ENCODE measurements at regions not wholly inside any gene's neighbourhood (a gene's known extent, or its start where the extent isn't known, plus 50 kb on each side); places are given as distances from the start of the nearest gene placed in this dataset.

DNA sequence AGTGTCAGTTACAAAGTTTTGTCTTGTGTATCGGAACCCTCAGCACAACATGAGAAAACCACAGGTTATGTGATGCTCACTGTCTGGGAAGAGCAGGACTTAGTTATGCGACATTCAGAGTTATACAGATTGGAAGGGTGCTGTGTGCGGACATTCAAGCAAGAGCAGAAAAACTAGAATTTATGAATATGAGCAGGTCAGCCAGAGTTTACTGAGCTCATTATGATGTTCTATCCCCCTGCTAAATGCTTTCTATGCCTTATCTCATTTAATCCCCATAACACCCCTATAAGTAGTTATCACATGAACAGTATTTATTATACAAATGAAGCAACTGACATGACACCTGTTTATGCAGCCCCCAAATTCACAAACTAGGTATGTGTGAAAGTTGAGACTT, 1083.2 kb downstream of the FLRT2 start:
- TF ChIP-seq, protein P1, sequence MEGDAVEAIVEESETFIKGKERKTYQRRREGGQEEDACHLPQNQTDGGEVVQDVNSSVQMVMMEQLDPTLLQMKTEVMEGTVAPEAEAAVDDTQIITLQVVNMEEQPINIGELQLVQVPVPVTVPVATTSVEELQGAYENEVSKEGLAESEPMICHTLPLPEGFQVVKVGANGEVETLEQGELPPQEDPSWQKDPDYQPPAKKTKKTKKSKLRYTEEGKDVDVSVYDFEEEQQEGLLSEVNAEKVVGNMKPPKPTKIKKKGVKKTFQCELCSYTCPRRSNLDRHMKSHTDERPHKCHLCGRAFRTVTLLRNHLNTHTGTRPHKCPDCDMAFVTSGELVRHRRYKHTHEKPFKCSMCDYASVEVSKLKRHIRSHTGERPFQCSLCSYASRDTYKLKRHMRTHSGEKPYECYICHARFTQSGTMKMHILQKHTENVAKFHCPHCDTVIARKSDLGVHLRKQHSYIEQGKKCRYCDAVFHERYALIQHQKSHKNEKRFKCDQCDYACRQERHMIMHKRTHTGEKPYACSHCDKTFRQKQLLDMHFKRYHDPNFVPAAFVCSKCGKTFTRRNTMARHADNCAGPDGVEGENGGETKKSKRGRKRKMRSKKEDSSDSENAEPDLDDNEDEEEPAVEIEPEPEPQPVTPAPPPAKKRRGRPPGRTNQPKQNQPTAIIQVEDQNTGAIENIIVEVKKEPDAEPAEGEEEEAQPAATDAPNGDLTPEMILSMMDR (IDR thresholded peaks at IDR 0.05) = no peak
- H3K36me3 ChIP-seq (ENCODE audit: insufficient read depth, low read length) = no peaks in the 10 kb centered on the region
- no peaks in the 10 kb centered on the region for H3K27me3 ChIP-seq (ENCODE audit: control insufficient read depth in 1 of 2, insufficient read depth in 2 of 2, low read length in 2 of 2)
- no peak for ATAC-seq (ENCODE audit: poor library complexity)
- no peaks in the 10 kb centered on the region for H3K36me3 Mint-ChIP-seq (ENCODE audit: low read depth)
- no peaks in the 10 kb centered on the region for H3K9me3 ChIP-seq (ENCODE audit: control insufficient read depth in 1 of 2, insufficient read depth in 1 of 2, low read length in 2 of 2)
- H3K4me1 Mint-ChIP-seq (ENCODE audit: low read depth) = no peaks in the 10 kb centered on the region
- intact Hi-C loops (cut with DNase I, micrococcal nuclease) = no loop called here
- H3K4me3 ChIP-seq (ENCODE audit: low read length) = no peak overlapping the region
- peaks cover 3% of the 10 kb centered on the region for H3K9me3 Mint-ChIP-seq
- ChIA-PET CTCF (no interaction called here), POLR2A (no interaction called here)
- no peaks in the 10 kb centered on the region for H3K4me1 ChIP-seq (ENCODE audit: insufficient read depth, low read length)
- H3K27me3 Mint-ChIP-seq = no peaks in the 10 kb centered on the region
- no peak overlapping the region for H3K27ac ChIP-seq (ENCODE audit: low read depth in 1 of 2, low read length in 2 of 2)
- H3K27ac Mint-ChIP-seq = no peak overlapping the region
- no peak for DNase-seq
- no peak overlapping the region for H3K4me3 Mint-ChIP-seq

DNA sequence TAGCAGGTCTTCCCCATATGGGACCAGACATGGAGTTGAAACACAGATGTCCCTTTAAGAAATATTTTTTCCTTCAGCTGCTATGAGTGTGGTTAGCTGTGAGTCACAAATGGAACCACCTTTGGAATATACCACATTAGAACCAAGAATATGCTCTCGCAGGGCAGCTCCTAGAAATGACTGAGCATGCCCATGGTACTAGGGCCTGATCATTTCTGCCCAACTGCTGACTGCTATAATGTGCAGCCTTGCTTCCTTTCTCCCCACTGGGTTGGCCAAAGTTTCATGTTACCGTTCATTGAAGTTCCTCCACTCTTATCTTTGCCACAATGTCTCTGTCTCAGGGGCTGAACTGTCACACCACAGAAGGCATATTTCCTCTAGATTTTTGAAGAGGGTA, 1074.6 kb downstream of the FLRT2 start:
- Mint-ChIP-seq H3K4me3 (no peak overlapping the region), H3K36me3 (ENCODE audit: low read depth) (no peaks in the 10 kb centered on the region), H3K27me3 (no peaks in the 10 kb centered on the region), H3K4me1 (ENCODE audit: low read depth) (no peaks in the 10 kb centered on the region), H3K27ac (no peak overlapping the region), H3K9me3 (peaks cover 12% of the 10 kb centered on the region)
- Histone ChIP-seq H3K9me3 (ENCODE audit: control insufficient read depth in 1 of 2, insufficient read depth in 1 of 2, low read length in 2 of 2) (no peaks in the 10 kb centered on the region), H3K27me3 (ENCODE audit: control insufficient read depth in 1 of 2, insufficient read depth in 2 of 2, low read length in 2 of 2) (no peaks in the 10 kb centered on the region), H3K4me3 (ENCODE audit: low read length) (no peak overlapping the region), H3K27ac (ENCODE audit: low read depth in 1 of 2, low read length in 2 of 2) (no peak overlapping the region), H3K36me3 (ENCODE audit: insufficient read depth, low read length) (no peaks in the 10 kb centered on the region), H3K4me1 (ENCODE audit: insufficient read depth, low read length) (no peaks in the 10 kb centered on the region)
- intact Hi-C loops (cut with DNase I, micrococcal nuclease) = no loop called here
- POLR2A ChIA-PET = no interaction called here
- TF ChIP-seq, protein P1 (IDR thresholded peaks at IDR 0.05) = no peak
- ATAC-seq (ENCODE audit: poor library complexity) (no peak), DNase-seq (no peak)
- CTCF ChIA-PET = no interaction called here

DNA sequence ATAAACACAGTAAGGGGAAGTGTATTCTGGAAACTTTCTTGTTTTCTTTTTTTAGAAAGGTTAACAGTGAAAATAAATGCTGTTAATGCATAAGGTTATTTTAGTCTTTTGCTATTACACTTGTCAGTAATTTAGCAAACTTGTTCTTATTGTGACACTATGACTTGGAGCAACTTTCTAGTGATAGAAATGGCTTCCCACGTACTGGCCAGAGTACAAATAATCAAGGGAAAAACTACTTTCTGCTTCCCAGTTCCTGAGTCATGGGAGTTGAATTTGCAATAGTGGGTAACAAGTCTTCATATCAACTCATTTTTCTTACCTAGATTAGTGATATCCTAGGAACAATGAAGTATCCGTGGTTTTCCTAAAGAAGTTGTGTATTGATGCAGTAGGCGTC, 1072.3 kb downstream of the FLRT2 start:
- ChIA-PET POLR2A (no interaction called here), CTCF (no interaction called here)
- Histone ChIP-seq H3K9me3 (ENCODE audit: control insufficient read depth in 1 of 2, insufficient read depth in 1 of 2, low read length in 2 of 2) (no peaks in the 10 kb centered on the region), H3K27ac (ENCODE audit: low read depth in 1 of 2, low read length in 2 of 2) (no peak overlapping the region), H3K4me3 (ENCODE audit: low read length) (no peak overlapping the region), H3K36me3 (ENCODE audit: insufficient read depth, low read length) (no peaks in the 10 kb centered on the region), H3K27me3 (ENCODE audit: control insufficient read depth in 1 of 2, insufficient read depth in 2 of 2, low read length in 2 of 2) (no peaks in the 10 kb centered on the region), H3K4me1 (ENCODE audit: insufficient read depth, low read length) (no peaks in the 10 kb centered on the region)
- no peaks in the 10 kb centered on the region for H3K36me3 Mint-ChIP-seq (ENCODE audit: low read depth)
- intact Hi-C loops (cut with DNase I, micrococcal nuclease) = no loop called here
- H3K4me1 Mint-ChIP-seq (ENCODE audit: low read depth) = no peaks in the 10 kb centered on the region
- TF ChIP-seq, protein P1 (IDR thresholded peaks at IDR 0.05) = no peak
- H3K4me3 Mint-ChIP-seq = no peak overlapping the region
- DNase-seq (no peak), ATAC-seq (ENCODE audit: poor library complexity) (no peak)
- H3K27me3 Mint-ChIP-seq = no peaks in the 10 kb centered on the region
- no peak overlapping the region for H3K27ac Mint-ChIP-seq
- H3K9me3 Mint-ChIP-seq = peaks cover 15% of the 10 kb centered on the region
